Osteocyte (in vitro differentiated cells): ENCODE measurements at regions not wholly inside any gene's neighbourhood (a gene's known extent, or its start where the extent isn't known, plus 50 kb on each side); places are given as distances from the start of the nearest gene placed in this dataset.
A peak's percentile ranks its signal among the peaks of the same experiment; 100 is the strongest.

Experiments used
- DNase-seq: peaks from one replicate; pipeline ENCODE4 v3.0.0; 2021; ENCODE audit warnings: mixed read lengths; ENCODE audit not compliant: unreplicated experiment; ENCODE audit errors: extremely low spot score
- H3K27ac Mint-ChIP-seq: one replicate; pipeline ENCODE4 v1.8.0; 2021; ENCODE audit warnings: mild to moderate bottlenecking, mixed read lengths; ENCODE audit not compliant: unreplicated experiment
- H3K27me3 Mint-ChIP-seq: one replicate; pipeline ENCODE4 v1.8.0; 2021; ENCODE audit warnings: mixed read lengths; ENCODE audit not compliant: unreplicated experiment
- H3K36me3 Mint-ChIP-seq: one replicate; pipeline ENCODE4 v1.8.0; 2021; ENCODE audit warnings: mixed read lengths; ENCODE audit not compliant: unreplicated experiment
- H3K4me1 Mint-ChIP-seq: one replicate; pipeline ENCODE4 v1.8.0; 2021; ENCODE audit warnings: mixed read lengths; ENCODE audit not compliant: unreplicated experiment
- H3K4me3 Mint-ChIP-seq: one replicate; pipeline ENCODE4 v1.8.0; 2021; ENCODE audit warnings: mild to moderate bottlenecking, moderate library complexity, mixed read lengths; ENCODE audit not compliant: unreplicated experiment
- H3K9me3 Mint-ChIP-seq: one replicate; pipeline ENCODE4 v1.8.0; 2021; ENCODE audit warnings: mixed read lengths; ENCODE audit not compliant: unreplicated experiment
- TF ChIP-seq, protein P1 (sequence below): fragments of 200-600 bp; sonication (generic); IDR thresholded peaks from 2 replicates; pipeline ENCODE4 v1.5.0; 2021; ENCODE audit warnings: antibody characterized with exemption, mild to moderate bottlenecking, moderate library complexity

DNA sequence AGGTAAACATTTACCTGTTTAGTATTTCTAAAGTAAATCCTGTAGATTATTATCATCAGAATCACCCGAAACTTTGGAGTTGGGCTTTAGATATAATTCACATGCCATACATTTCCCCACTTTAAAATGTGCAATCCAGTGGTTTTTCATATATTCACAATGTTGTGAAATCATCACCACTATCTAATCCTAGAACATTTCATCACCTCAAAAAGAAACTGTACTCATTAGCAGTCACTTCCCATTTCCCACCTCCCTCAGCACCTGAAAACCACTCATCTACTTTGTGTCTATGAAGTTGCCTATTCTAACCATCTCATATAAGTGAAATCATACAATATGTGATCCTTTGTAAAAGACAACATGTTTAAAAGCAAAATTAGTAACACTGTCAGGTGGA is 182.6 kb downstream of the FZD1 start:
- H3K9me3 Mint-ChIP-seq = peaks cover 22% of the 10 kb centered on the region
- peaks cover 4% of the 10 kb centered on the region for H3K4me1 Mint-ChIP-seq
- H3K27me3 Mint-ChIP-seq = no peaks in the 10 kb centered on the region
- no peak overlapping the region for H3K27ac Mint-ChIP-seq
- no peaks in the 10 kb centered on the region for H3K36me3 Mint-ChIP-seq
- no peak for DNase-seq
- no peak overlapping the region for H3K4me3 Mint-ChIP-seq
- TF ChIP-seq, protein P1, sequence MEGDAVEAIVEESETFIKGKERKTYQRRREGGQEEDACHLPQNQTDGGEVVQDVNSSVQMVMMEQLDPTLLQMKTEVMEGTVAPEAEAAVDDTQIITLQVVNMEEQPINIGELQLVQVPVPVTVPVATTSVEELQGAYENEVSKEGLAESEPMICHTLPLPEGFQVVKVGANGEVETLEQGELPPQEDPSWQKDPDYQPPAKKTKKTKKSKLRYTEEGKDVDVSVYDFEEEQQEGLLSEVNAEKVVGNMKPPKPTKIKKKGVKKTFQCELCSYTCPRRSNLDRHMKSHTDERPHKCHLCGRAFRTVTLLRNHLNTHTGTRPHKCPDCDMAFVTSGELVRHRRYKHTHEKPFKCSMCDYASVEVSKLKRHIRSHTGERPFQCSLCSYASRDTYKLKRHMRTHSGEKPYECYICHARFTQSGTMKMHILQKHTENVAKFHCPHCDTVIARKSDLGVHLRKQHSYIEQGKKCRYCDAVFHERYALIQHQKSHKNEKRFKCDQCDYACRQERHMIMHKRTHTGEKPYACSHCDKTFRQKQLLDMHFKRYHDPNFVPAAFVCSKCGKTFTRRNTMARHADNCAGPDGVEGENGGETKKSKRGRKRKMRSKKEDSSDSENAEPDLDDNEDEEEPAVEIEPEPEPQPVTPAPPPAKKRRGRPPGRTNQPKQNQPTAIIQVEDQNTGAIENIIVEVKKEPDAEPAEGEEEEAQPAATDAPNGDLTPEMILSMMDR = no peak

DNA sequence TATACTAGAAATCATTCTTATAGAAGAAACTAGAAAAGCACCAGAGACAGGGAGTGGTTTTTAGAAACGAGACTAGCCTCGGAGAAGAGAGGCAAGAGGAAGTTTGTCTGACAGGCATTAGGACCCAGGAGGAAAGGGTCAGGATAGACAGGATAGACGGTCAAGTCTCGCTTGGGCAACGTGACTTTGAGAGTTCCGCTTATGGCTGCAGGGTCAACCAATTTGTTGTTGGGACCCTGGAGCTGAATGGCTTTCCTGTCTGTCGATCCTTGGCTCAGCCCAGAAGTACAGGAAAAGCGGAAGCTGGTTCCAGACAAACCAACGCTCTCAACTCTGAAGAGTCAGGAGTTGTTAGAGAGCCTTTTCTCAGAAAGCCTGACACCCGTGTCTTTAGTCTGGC is 191.2 kb downstream of the FZD1 start:
- TF ChIP-seq, protein P1 = no peak

DNA sequence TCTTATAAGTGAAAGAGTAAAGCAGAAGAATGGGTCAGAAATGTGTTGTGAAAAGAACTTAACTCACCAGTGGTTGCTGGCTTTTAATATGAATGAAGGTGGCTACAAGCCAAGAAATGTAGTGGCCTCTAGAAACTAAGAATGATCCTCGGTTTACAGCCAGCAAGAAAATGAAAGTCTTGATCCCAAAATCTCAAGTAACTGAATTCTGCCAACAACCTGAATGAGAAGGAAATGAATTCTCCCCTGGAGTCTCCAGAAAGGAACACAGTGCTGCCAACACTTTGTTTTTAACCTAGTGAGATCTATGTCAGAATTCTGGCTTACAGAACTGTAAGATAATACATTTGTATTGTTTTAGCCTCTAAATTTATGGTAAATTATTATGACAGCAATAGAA is 193.0 kb downstream of the FZD1 start:
- Mint-ChIP-seq H3K36me3 (no peaks in the 10 kb centered on the region), H3K9me3 (peaks cover 4% of the 10 kb centered on the region), H3K4me3 (no peak overlapping the region), H3K27ac (no peak overlapping the region), H3K27me3 (no peaks in the 10 kb centered on the region), H3K4me1 (peaks cover 8% of the 10 kb centered on the region)
- no peak for DNase-seq
- TF ChIP-seq, protein P1 = no peak

More for the DNA sequence above, 191.2 kb downstream of the FZD1 start:
- no peak for DNase-seq
- Mint-ChIP-seq H3K36me3 (no peaks in the 10 kb centered on the region), H3K4me3 (no peak overlapping the region), H3K27ac (no peak overlapping the region), H3K27me3 (no peaks in the 10 kb centered on the region), H3K9me3 (peaks cover 4% of the 10 kb centered on the region), H3K4me1 (no peaks in the 10 kb centered on the region)

DNA sequence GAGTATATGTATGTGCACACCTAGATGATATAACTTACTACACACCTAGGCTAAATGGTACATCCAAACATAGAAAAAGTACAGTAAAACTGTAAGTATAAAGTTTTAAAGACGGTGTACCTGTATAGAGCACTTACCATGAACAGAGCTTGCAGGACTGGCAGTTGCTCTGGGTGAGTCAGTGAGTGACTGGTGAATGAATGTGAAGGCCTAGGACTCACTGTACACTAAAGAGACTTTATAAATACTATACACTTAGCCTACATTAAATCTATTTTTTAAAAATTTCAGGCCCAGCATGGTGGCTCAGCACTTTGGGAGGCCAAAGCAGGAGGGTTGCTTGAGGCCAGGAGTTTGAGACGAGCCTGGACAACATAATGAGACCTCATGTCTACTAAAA is 195.3 kb downstream of the FZD1 start:
- no peaks in the 10 kb centered on the region for H3K27me3 Mint-ChIP-seq
- H3K4me1 Mint-ChIP-seq = peaks cover 22% of the 10 kb centered on the region
- no peak overlapping the region for H3K4me3 Mint-ChIP-seq
- TF ChIP-seq, protein P1 = no peak
- H3K27ac Mint-ChIP-seq = no peak overlapping the region
- H3K36me3 Mint-ChIP-seq = no peaks in the 10 kb centered on the region
- no peak for DNase-seq
- H3K9me3 Mint-ChIP-seq = peaks cover 4% of the 10 kb centered on the region

DNA sequence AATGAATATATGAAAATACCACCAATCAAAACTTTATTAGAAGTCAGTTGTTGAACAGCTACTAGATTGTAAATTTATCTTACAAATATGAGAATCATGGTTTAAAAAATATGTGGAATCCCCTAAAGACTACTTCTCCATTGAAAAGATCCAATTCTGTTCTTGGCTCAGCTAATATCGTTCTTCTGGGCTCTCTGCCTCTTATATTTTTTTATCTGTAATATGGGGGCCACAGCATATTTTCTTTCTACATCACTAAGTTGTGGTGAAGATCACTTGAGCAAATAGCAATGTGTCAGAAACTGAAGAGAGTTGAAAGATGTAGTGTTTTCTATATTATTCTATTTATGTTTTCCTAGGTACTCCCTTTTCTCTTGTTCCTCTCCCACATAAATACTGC is 198.1 kb downstream of the FZD1 start:
- Mint-ChIP-seq H3K36me3 (no peaks in the 10 kb centered on the region), H3K27me3 (no peaks in the 10 kb centered on the region), H3K4me1 (peaks cover 47% of the 10 kb centered on the region), H3K27ac (peak overlapping the region; percentile 25), H3K4me3 (no peak overlapping the region), H3K9me3 (peaks cover 4% of the 10 kb centered on the region)
- no peak for DNase-seq
- TF ChIP-seq, protein P1 = no peak
